GOT3 (cell line): ENCODE measurements at regions not wholly inside any gene's neighbourhood (a gene's known extent, or its start where the extent isn't known, plus 50 kb on each side); places are given as distances from the start of the nearest gene placed in this dataset.
"Not testable (repeated sequence)": the region's sequence is repeated elsewhere in the genome, so short reads cannot be mapped to it uniquely, and the experiment has no call there.

Source experiments
- DNase-seq: peaks from one replicate; lab custom pipeline; 2025; ENCODE audit warnings: mixed read lengths; lab: John Stamatoyannopoulos, UW

DNA sequence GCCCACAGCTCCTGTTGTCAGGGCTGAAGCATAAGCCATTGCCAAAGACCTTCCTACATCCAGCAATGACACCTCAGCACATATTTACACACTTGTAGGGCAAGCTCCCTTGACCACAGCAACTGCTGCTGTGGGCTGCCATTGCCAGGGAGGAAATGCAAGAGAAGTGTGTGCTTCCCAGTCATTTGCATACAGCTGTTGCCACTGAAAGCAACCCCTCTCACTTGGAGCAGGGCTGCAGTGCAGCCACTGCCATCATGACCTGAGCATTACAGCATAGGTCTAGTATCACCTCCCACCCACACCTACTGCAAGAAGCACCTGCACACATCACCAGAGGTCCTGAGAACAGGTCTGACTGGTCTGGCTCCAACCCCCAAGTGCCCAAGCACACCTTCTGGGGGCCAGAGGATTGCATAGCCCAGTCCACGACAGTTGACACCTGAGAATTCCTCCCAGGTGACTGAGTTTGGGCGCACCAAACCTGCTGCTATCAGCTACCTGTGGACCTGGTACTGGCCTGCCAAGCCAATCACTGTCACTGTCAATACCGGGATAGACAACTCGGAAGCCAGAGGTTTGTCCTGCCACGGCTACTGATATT lies 636.5 kb upstream of the SLIT2 start:
- DNase-seq = no peak

DNA sequence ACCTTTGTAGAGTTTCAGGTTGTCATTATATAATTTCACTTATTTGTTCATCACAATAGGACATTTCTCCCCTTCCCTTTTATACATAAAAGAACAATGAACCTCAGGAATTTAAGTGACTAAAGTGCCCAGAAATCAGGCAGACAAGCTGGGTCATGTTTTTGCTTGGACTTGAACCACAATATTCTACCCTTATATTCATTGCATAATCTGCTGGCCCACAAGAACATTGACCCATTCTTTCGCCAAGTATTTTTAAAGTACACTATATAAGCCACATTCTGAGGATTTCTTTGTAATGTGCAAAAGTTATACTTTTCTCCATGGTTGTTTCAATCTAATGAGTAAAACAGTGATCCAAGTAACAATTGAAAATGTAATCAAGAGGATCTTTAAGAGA lies 637.5 kb upstream of the SLIT2 start:
- DNase-seq = no peak

DNA sequence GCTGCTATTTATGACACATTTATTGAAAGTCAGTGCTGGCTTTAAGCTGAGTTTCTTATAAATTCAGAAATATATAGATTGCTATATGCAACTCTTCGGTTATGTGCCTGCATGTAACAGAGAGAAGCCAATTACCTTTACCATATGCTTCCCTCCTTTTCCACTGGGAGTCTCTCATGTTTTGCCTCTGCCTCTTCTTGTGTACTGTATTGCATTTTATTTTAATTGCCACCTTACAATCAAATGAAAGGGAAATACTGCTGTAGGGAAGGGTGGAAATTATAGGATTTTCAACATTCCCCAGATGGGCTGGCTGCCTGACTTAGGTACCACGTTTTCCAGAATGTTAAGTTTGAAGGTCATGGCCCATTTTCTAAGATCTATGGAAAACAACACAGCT lies 655.4 kb upstream of the SLIT2 start:
- DNase-seq = no peak

DNA sequence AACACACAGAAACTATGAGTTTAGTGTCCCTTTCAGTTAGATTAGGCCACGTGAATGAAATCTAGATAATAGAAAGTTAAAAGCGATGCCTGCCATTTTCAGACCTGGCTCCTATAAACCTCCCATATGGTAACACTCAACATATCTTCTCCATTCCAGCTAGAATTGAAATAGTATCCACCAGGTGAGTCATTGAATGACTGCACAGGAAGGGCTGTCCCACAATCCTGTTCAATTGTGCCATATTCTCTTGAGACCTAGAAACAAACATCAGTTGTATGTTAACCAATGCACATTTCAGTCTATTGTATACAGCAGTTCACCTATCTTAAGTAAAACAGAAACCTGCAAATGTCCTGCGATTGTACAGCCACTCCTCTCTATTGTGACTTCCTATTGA lies 659.3 kb upstream of the SLIT2 start:
- DNase-seq = no peak

DNA sequence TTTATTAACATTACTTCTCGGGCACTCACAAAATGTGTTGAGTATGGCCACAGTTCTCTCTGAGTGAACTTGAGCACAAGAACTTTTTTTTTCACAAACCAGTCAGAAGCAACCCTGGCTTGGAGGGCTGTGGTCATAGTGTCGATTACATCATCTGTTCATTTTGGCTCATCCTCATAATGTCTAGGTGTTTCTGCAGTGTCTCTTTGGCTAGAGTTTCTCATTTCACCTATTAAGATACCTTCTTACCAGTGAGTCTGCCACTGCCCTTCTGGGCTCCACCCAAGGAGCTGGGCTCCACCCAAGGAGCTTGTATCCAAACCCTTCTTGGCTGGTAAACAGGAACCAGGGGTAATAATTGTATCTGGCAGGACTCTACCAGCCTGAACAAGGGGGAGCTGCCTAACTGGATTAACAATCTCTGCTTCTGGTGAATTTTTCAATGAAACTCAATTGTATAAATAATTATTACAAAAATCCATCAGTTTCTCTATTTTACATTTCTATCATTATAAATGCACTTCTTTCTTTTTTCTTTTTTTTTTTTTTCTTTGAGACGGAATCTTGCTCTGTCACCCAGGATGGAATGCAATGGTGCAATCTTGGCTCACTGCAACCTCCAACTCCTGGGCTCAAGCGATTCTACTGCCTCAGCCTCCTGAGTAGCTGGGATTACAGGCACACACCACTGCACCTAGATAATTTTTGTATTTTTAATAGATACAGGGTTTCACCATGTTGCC lies 667.7 kb upstream of the SLIT2 start:
- DNase-seq = no peak

DNA sequence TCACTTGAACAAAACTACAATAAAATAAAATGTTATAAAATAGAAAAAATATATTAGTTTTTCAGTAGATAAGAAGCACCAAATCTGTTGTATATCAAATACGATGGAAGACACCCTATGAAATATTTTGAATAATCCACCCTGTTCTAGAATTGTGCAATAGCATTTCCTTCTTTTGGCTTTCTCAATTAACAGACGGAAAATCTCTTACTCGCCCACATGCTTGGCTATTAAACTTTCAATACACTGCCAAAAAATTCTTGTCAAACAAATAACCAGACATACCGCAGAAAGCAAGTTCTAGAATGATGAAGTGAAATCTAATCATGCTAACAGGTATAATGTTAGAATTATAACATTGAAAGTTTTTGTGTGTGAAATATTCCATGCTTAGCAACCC lies 671.6 kb upstream of the SLIT2 start:
- DNase-seq = no peak

DNA sequence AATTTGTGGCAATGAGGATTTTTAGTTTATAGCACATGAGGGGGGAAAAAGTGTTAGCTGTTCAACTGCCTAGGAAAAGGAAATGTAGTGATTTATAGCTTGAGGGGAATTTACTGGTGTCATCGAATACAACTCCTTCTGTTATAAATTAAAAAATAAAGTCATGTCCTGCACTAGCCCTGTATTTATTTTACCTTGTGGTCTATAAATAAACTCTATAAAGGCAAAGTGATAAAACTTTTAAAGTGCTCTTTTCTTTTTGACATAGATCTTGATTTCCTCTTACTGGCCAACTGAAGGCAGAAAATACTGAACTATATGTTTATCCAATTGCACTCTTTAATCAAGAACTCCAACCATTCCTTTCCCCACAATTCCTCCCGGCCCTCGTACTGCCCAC lies 672.1 kb upstream of the SLIT2 start:
- DNase-seq = no peak

DNA sequence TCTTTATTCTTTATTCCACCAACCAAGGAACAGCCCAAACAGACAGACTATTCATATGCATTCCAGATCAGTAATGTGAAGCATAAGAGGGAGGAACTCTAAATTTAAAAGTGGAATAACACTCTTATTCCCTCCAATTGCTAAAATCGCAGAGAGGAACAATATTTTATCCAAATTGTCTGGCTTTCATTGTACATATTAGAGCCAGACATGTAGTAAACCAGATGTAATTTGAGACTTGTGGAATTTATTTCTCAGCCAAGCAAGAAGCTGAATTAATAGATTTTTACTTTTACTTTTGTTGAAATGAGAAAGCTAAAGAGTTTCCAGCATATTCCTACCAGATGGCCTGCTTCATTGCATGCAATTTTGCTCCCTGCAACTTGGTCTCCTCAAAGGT lies 674.6 kb upstream of the SLIT2 start:
- no peak for DNase-seq

DNA sequence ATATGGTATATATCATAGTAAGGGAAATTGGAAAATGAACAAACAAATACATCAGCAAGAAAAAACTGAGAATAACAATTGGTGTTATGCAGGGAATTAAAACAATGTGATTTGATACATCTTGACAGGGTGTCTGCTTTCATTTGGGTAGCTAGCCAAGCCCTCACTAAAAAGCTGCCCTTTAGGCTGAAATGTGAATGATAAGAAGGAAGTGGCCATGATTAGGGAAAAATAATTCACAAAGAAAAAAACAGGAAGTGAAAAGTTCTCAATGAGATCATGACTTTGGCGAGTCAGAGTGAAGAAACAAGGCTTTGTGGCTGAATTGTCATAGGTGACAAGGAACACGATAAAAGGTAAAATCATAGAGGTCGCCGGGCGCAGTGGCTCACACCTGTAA lies 675.8 kb upstream of the SLIT2 start:
- no peak for DNase-seq

DNA sequence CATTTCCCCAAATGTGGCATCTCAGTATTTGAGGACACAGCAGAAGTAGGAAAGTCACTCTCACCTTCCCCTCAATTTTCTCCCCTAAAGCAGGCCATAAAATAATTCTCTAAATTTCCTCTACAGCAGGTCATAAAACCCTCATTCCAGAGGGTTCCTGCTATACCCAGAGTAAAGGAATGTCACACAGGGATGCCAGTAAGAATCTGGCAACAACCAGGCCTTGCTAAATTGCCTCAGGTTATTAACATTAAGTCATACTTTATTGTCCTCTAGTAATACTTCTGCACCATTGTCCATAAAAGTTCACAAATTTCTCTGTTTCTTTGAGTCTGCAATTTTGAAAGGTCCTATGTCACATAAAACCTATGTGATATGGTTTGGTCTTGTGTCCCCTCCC lies 685.7 kb upstream of the SLIT2 start:
- DNase-seq = no peak

DNA sequence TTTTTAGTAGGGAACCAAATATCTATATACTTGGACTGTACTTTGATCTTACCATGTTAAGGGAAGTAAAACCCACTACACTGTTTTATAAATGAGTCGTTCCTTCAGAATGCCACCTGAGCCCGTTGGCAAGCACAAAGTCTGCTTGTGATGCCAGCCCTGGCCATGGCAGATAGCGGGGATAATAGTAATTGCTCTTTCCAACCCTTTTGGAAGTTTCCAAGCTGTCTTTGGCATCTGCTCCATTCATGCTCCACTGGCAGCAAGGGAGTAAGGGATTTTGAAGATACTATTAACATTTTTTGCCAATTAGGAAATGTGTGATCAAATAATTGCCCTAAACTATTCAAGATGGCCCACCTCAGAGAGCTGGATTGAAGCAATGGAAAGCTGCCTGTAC lies 689.2 kb upstream of the SLIT2 start:
- no peak for DNase-seq

DNA sequence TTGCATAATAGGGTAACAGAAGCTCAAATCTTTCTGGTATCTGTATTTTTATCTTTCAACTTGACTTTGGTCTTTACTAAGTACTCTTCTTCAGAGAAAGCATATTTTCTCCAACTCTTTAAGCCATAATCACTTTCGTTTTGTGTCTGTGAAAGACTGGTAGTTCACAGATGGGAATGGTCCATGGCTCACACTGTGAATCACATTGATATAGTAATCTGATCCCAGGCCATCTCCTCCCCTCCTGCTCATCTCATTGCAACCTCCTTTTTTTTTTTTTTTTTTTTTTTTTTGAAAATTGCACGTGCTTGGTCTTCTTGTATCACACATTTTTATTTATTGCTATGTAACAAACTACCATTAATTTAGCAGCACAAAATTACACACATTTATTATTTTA lies 694.5 kb upstream of the SLIT2 start:
- DNase-seq = no peak

DNA sequence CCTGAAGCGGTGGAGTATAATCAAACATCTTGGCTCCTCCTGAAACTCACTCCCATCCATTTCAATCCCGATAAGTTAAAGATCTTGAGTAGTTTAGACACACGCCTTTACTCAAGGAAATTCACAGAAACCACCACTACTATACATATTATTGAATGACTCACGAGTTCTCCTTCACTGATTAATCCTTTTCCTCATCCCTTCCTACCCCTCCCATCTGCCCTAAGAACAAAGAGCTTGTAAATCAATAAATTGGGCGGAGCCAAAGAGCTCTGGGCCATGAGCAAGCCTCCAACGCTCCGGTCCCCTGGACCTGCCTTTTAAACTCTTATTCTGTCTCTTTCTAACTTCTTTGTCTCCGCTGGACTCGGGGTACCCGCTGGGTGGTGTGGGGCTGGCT lies 695.4 kb upstream of the SLIT2 start:
- DNase-seq = not testable (repeated sequence)

DNA sequence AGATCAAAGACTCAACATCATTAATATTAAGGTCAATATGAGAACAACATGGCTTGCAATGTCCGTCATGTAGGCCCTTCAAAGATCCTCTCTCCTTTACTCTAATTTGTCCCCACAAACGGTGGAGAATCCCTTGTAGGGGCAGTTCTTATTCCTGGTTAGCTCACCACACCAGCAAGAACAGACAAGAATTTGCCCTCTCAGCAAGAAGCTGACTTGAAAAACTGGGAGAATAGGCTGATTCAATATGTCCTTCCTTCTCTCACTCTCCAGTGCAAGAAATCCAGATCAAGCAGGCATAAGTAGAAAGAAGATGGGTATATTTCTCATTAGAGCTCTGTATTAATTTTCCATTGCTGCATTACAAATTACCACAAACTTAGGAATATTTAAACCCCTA lies 704.2 kb upstream of the SLIT2 start:
- DNase-seq = no peak

DNA sequence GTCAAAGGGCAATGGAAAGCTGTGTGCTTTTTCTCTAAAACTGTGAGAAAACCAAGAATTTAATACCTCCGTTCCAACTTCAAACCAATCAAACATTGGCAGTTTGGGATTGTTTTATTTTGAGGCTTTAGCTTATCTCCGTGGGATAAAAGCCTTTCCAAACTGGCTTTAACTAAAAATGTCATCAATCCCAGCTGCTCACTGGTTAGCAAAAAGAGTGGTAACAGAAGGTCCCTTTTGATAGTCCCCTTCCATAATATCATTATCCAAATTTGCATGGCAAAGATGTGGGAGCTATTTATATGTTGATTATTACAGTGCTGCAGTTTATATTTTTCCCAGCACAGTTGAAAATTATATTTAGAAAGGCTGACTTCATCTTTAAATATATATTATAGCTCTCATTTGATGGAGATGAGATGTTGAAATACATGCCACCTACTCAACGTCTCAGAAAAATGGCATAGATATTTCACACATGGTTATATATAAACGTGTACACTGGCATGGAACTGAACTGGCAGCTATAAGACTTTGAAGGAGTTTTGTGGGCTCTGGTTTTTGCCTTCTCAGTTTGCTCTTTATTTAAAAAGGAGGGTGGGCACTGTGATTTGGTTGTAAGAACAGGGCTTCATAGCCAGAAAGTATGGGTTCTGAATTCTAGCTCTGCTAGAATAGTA lies 707.1 kb upstream of the SLIT2 start:
- no peak for DNase-seq

DNA sequence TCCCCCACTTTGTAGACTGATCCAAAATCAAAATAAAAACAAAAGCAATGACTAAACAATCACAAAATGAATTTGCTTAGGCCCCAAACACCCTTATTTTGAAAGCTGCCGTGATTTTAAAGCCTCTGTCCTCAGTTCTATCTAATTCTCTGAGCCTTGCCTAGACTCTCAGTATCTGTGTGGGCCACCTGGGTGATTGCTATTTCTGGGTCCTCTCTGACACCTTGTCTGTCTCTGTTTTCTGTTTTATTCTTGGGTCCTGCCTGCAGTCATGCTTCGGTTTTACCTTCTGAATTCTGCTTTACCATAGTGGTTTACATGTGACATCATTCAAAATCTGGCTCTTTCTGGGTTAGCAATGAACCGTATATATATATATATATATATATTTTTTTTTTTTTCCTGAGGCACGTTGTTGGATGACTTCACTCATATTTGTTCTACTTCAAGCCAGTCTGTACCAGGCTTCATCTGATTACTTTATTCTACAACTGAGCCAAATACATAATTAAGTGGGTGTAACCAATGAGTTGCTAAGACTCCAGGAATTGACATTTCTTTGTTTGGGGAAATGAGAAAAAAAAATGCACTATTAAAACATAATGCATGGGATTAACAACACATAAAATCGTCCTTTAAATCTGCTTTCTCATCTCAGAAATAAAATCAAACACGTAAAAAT lies 710.7 kb upstream of the SLIT2 start:
- no peak for DNase-seq

DNA sequence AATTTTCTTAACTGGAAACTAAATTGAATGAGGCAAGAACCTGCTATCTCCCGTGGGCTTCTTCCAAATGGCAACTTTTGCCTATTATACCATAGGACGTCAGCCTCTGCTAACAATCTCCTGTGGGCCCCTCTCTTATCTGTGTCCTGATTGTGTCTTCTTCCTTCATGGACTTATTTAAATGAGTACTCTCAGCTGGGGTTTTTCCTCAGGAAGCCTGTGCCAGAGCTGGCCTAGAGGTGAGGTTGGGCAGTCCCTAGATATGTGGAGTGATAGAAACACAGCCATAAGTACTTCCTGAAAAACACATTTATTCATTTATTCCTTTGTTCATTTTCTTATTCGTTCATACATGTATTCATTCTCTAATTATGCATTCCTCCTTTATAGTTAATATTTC lies 712.5 kb upstream of the SLIT2 start:
- DNase-seq = no peak

DNA sequence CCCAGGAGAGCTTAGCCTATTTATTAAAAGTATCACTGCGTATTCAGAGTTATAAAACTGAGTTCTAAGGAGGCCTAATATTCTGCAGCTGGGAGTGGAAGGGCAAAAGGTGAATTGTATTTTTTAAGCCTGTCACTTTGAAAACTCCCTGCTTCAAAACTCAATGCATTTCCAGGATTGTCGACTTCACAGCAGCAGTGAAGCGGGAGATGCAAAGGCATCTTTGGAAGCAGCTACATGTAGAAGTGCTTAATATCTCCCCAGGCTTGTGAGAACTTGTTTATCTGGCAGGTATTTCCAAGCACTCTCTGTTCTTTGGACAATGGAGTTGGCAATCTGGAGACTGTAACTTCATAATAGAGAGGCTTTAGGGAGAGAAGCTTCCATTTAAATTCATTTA lies 717.5 kb upstream of the SLIT2 start:
- DNase-seq = no peak

DNA sequence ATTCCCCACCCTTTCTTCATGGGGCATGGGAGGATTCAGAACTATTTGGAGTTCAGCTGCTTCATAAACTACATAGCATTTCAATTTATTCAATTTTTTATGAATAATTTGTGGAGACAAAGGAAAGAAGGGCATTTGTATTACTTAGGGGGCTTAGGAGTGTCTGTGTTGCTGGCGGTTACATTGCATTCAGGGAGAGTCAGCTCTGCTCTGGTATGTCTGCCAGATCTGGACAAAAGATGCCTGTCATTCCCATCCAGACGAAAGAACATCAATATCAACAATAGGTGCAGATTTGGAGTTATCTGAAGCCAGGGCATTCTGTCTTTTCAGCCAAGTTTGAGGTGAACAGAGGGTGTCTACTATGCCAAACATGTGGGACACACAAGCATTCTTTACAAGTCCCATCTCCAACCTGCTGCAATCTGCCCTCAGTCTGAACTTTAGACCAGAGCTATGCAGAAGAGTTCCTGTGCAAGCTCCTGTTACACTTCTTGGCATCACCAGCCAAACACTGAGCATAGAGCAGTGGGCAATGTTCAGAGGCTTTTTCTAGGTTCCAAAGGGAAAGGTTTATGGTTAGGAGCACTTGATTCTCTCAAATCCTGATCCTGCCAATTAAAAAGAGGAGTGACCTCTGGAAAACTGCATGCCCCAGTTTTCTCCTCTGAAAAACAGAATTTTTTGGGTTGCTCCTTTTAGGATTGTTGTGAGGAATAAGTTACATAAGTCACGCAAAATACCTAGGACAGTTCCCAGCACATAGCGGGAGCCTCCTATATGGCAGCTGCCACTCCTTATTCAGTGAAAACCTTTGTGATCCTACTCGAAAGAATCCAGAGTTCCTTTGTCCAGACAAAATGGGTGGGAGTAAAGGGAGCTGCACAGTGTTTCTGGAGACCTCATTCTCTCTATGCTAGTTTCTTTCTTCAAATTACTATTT lies 719.5 kb upstream of the SLIT2 start:
- no peak for DNase-seq

DNA sequence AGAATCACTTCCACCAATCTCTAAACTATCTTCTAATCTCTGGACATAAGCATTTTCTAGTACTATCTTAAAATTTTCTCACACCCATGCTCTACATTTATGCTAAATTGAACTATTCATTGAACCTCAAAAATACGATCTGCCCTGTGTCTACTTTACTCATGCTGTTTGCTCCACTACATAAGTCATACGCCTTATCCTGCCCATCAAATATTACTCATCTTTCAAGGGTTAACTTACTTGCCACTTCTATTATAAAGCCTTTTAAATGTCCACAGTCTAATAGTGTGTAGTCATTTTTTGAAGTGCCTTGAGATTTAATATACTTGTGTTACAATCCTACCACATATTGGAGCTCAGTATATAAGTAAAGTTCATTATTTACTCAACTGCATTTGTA lies 727.7 kb upstream of the SLIT2 start:
- DNase-seq = no peak

DNA sequence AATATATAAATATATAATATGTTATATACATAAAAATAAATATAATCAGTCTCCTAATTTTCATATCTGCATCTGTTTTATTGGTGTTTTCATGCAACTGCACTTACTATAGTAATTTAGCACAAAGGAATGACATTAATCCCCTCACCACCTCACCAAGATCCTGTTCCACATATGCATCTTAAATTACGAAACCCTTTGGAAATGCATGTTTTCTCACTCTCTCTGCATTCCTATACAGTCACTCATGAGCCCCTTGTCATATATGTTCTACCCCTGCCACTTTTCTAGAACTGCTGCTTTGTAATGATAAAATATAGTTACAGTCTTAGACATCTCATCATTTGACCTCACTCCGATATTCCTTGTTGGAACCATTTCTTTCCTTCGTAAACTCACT lies 728.7 kb upstream of the SLIT2 start:
- no peak for DNase-seq
